H9 (cell line): ENCODE measurements at regions not wholly inside any gene's neighbourhood (a gene's known extent, or its start where the extent isn't known, plus 50 kb on each side); places are given as distances from the start of the nearest gene placed in this dataset.

Source experiments
- DNase-seq: peaks from one replicate; pipeline ENCODE4 v3.0.0-alpha.2; 2017
- H2AFZ ChIP-seq: one replicate; pipeline ENCODE4 v1.6.1; 2013; ENCODE audit warnings: mild to moderate bottlenecking, low read length, control low read depth, moderate library complexity
- H2AK5ac ChIP-seq: 2 replicates; pipeline ENCODE4 v1.6.1; 2013; ENCODE audit warnings: low read length, control low read depth, mixed read lengths; ENCODE audit not compliant: insufficient read length
- H2BK120ac ChIP-seq: one replicate; pipeline ENCODE4 v1.6.1; 2013; ENCODE audit warnings: low read depth, mild to moderate bottlenecking, low read length, control low read depth, inconsistent platforms; ENCODE audit not compliant: poor library complexity, severe bottlenecking
- H2BK12ac ChIP-seq: 2 replicates; pipeline ENCODE4 v1.6.1; 2013; ENCODE audit warnings: low read length, control low read depth, mixed read lengths, low read depth; ENCODE audit not compliant: insufficient read length
- H2BK15ac ChIP-seq: 2 replicates; pipeline ENCODE4 v1.6.1; 2013; ENCODE audit warnings: low read depth, low read length, control low read depth
- H2BK20ac ChIP-seq: one replicate; pipeline ENCODE4 v1.6.1; 2013; ENCODE audit warnings: low read depth, mild to moderate bottlenecking, low read length, control low read depth, inconsistent platforms; ENCODE audit not compliant: poor library complexity, severe bottlenecking
- H2BK5ac ChIP-seq: 2 replicates; pipeline ENCODE4 v1.6.1; 2013; ENCODE audit warnings: low read length, control low read depth, mixed read lengths; ENCODE audit not compliant: insufficient read length
- H3K14ac ChIP-seq: 2 replicates; pipeline ENCODE4 v1.6.1; 2013; ENCODE audit warnings: low read length, control low read depth; ENCODE audit not compliant: insufficient read depth
- H3K18ac ChIP-seq: 2 replicates; pipeline ENCODE4 v1.6.1; 2013; ENCODE audit warnings: low read depth, mild to moderate bottlenecking, mixed read lengths, low read length, control low read depth; ENCODE audit not compliant: insufficient read length
- H3K23ac ChIP-seq: 2 replicates; pipeline ENCODE4 v1.6.1; 2013; ENCODE audit warnings: low read length, control low read depth, mixed read lengths, low read depth; ENCODE audit not compliant: insufficient read length
- H3K23me2 ChIP-seq: 2 replicates; pipeline ENCODE4 v1.6.1; 2013; ENCODE audit warnings: low read depth, mild to moderate bottlenecking, mixed read lengths, low read length, control low read depth; ENCODE audit not compliant: insufficient read length, poor library complexity, severe bottlenecking
- H3K27ac ChIP-seq: 2 replicates; pipeline ENCODE4 v1.5.1; 2013; ENCODE audit warnings: low read length, control low read depth, mixed read lengths, low read depth; ENCODE audit not compliant: insufficient read length
- H3K27me3 ChIP-seq: 2 replicates; pipeline ENCODE4 v1.6.1; 2013; ENCODE audit warnings: low read length, control low read depth, inconsistent platforms; ENCODE audit not compliant: insufficient read depth
- H3K4ac ChIP-seq: 2 replicates; pipeline ENCODE4 v1.6.1; 2013; ENCODE audit warnings: low read depth, mild to moderate bottlenecking, control low read depth, inconsistent platforms, low read length, moderate library complexity
- H3K4me1 ChIP-seq: 2 replicates; pipeline ENCODE4 v1.6.1; 2013; ENCODE audit warnings: low read length, control low read depth, inconsistent platforms; ENCODE audit not compliant: insufficient read depth
- H3K4me2 ChIP-seq: 2 replicates; pipeline ENCODE4 v1.6.1; 2013; ENCODE audit warnings: low read length, control low read depth, mixed read lengths; ENCODE audit not compliant: insufficient read length, insufficient read depth
- H3K56ac ChIP-seq: 2 replicates; pipeline ENCODE4 v1.6.1; 2013; ENCODE audit warnings: low read depth, mild to moderate bottlenecking, mixed read lengths, low read length, control low read depth; ENCODE audit not compliant: insufficient read length
- H3K79me1 ChIP-seq: 2 replicates; pipeline ENCODE4 v1.6.1; 2013; ENCODE audit warnings: low read depth, mild to moderate bottlenecking, moderate library complexity, low read length, control low read depth, inconsistent platforms; ENCODE audit not compliant: insufficient read depth, poor library complexity, severe bottlenecking
- H3K79me2 ChIP-seq: 2 replicates; pipeline ENCODE4 v1.6.1; 2013; ENCODE audit warnings: low read length, control low read depth, inconsistent platforms; ENCODE audit not compliant: insufficient read depth
- H3K9ac ChIP-seq: 2 replicates; pipeline ENCODE4 v1.6.1; 2013; ENCODE audit warnings: low read length, control low read depth, mixed read lengths; ENCODE audit not compliant: insufficient read length; ENCODE audit errors: extremely low read depth
- H3K9me3 ChIP-seq: one replicate; pipeline ENCODE4 v1.6.1; 2013; ENCODE audit warnings: low read depth, low read length, inconsistent platforms; ENCODE audit not compliant: control insufficient read depth
- H3T11ph ChIP-seq: one replicate; pipeline ENCODE4 v1.6.1; 2013; ENCODE audit warnings: mild to moderate bottlenecking, low read length, control low read depth, inconsistent platforms
- H4K20me1 ChIP-seq: one replicate; pipeline ENCODE4 v1.6.1; 2013; ENCODE audit not compliant: control insufficient read depth, insufficient read length, insufficient read depth
- H4K5ac ChIP-seq: 2 replicates; pipeline ENCODE4 v1.6.1; 2013; ENCODE audit warnings: low read depth, mild to moderate bottlenecking, mixed read lengths, low read length, control low read depth; ENCODE audit not compliant: insufficient read length
- H4K8ac ChIP-seq: replicated peaks from 2 replicates; pipeline ENCODE4 v1.6.1; 2013; ENCODE audit warnings: low read length, control low read depth, mixed read lengths, low read depth; ENCODE audit not compliant: insufficient read length
- H4K91ac ChIP-seq: 2 replicates; pipeline ENCODE4 v1.6.1; 2013; ENCODE audit warnings: low read depth, mild to moderate bottlenecking, moderate library complexity, mixed read lengths, low read length, control low read depth; ENCODE audit not compliant: insufficient read length
- H3K27ac Mint-ChIP-seq, 3 experiments: 2 replicates in 2 of 3; 3 replicates in 1 of 3; pipeline ENCODE4 v1.8.0; 2020 to 2021; ENCODE audit warnings: mixed read lengths in 3 of 3, mild to moderate bottlenecking in 1 of 3, moderate library complexity in 1 of 3
- H3K27me3 Mint-ChIP-seq: 2 replicates; pipeline ENCODE4 v1.8.0; 2021; ENCODE audit warnings: low read depth, mild to moderate bottlenecking, moderate library complexity, mixed read lengths
- H3K36me3 Mint-ChIP-seq, 3 experiments: 2 replicates in 2 of 3; 3 replicates in 1 of 3; pipeline ENCODE4 v1.8.0; 2020 to 2021; ENCODE audit warnings: low read depth in 3 of 3, mixed read lengths in 3 of 3; ENCODE audit not compliant: insufficient read depth in 1 of 3
- H3K4me1 Mint-ChIP-seq, 2 experiments: 2 replicates each; pipeline ENCODE4 v1.8.0; 2020; ENCODE audit warnings: mixed read lengths in 2 of 2
- H3K4me3 Mint-ChIP-seq, 2 experiments: 2 replicates in 1 of 2; 3 replicates in 1 of 2; pipeline ENCODE4 v1.8.0; 2020 to 2021; ENCODE audit warnings: mild to moderate bottlenecking in 2 of 2, mixed read lengths in 2 of 2, moderate library complexity in 1 of 2
- H3K9me3 Mint-ChIP-seq, 2 experiments: 2 replicates in 1 of 2; 3 replicates in 1 of 2; pipeline ENCODE4 v1.8.0; 2020; ENCODE audit warnings: mild to moderate bottlenecking in 2 of 2, mixed read lengths in 2 of 2, moderate library complexity in 1 of 2
- WGBS: extraction: QIAGEN DNeasy Blood & Tissue Kit; methylation state at CpG from one replicate; pipeline ENCODE4 v1.1.7; 2013; ENCODE audit warnings: missing lambda C conversion rate, low lambda C conversion rate, mixed read lengths; ENCODE audit not compliant: insufficient read length; ENCODE audit errors: extremely low coverage; 5-methylcytosine and 5-hydroxymethylcytosine counted together
- TF ChIP-seq, protein P1 (sequence below): fragments of 200-600 bp; sonication (generic); conservative IDR thresholded peaks from 3 replicates; pipeline ENCODE4 v1.8.0; 2021; ENCODE audit warnings: antibody characterized with exemption, mild to moderate bottlenecking

DNA sequence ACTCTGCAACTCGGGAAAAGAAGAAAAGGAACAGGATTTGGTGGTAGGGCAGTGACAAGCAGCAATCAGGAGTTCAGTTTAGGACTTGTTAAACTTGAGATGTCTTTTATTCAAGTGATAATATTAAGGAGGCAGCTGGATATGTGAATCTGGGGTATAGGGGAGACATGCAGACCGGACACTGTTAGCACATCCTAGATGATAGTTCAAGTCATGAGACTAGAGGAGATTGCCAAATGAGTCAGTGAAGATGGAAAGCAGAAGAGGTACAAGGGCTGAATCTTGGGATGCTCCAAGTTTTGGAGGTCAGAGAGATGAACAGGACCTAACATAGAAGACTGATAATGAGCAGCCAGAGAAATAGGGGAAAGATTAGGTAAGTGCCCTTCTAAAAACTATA, 69.5 kb upstream of the PSME4 start:
- no CpG with 5 or more reads among the region's 2 CpGs for WGBS
- H2BK120ac ChIP-seq: no peak overlapping the region
- peaks cover 4% of the 10 kb centered on the region in 3 experiments; a peak in 4 of 7 replicates for H3K36me3 Mint-ChIP-seq
- no peak overlapping the region for H3K27ac ChIP-seq
- H3K56ac ChIP-seq: no peak overlapping the region
- no peak overlapping the region for H3K9ac ChIP-seq
- H3K27ac Mint-ChIP-seq: no peak overlapping the region
- TF ChIP-seq, protein P1, sequence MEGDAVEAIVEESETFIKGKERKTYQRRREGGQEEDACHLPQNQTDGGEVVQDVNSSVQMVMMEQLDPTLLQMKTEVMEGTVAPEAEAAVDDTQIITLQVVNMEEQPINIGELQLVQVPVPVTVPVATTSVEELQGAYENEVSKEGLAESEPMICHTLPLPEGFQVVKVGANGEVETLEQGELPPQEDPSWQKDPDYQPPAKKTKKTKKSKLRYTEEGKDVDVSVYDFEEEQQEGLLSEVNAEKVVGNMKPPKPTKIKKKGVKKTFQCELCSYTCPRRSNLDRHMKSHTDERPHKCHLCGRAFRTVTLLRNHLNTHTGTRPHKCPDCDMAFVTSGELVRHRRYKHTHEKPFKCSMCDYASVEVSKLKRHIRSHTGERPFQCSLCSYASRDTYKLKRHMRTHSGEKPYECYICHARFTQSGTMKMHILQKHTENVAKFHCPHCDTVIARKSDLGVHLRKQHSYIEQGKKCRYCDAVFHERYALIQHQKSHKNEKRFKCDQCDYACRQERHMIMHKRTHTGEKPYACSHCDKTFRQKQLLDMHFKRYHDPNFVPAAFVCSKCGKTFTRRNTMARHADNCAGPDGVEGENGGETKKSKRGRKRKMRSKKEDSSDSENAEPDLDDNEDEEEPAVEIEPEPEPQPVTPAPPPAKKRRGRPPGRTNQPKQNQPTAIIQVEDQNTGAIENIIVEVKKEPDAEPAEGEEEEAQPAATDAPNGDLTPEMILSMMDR: no peak
- no peak overlapping the region for H2BK12ac ChIP-seq
- H3K4me1 Mint-ChIP-seq: no peaks in the 10 kb centered on the region
- H2AK5ac ChIP-seq: no peak overlapping the region
- no peaks in the 10 kb centered on the region for H3K9me3 ChIP-seq
- no peak overlapping the region for H3T11ph ChIP-seq
- H3K23me2 ChIP-seq: no peaks in the 10 kb centered on the region
- no peak overlapping the region for H3K23ac ChIP-seq
- no peak overlapping the region for H2BK20ac ChIP-seq
- no peak overlapping the region for H4K5ac ChIP-seq
- DNase-seq: no peak
- H3K14ac ChIP-seq: no peak overlapping the region
- no peak overlapping the region for H3K4me2 ChIP-seq
- no peaks in the 10 kb centered on the region for H3K79me1 ChIP-seq
- H3K9me3 Mint-ChIP-seq: peaks cover 4 to 10% of the 10 kb centered on the region in 2 experiments
- no peak overlapping the region for H3K18ac ChIP-seq
- no peaks in the 10 kb centered on the region for H3K4me1 ChIP-seq
- no peak overlapping the region for H2BK5ac ChIP-seq
- H3K27me3 Mint-ChIP-seq: no peaks in the 10 kb centered on the region
- H3K79me2 ChIP-seq: no peaks in the 10 kb centered on the region
- no peak overlapping the region for H4K8ac ChIP-seq
- no peak overlapping the region for H2AFZ ChIP-seq
- no peaks in the 10 kb centered on the region for H4K20me1 ChIP-seq
- no peak overlapping the region for H3K4me3 Mint-ChIP-seq
- no peak overlapping the region for H4K91ac ChIP-seq
- H2BK15ac ChIP-seq: no peak overlapping the region
- no peak overlapping the region for H3K4ac ChIP-seq
- no peaks in the 10 kb centered on the region for H3K27me3 ChIP-seq
